ENCODE measurements at regions not wholly inside any gene's neighbourhood (a gene's known extent, or its start where the extent isn't known, plus 50 kb on each side); places are given as distances from the start of the nearest gene placed in this dataset.

GRCh38 chr2:144595279-144595678 is 75.4 kb upstream of the ZEB2 start:
- Mint-ChIP-seq H3K4me1 (no peaks in the 10 kb centered on the region), H3K9me3 (peaks cover 6% of the 10 kb centered on the region), H3K4me3 (no peak overlapping the region), H3K27ac (no peak overlapping the region), H3K36me3 (no peaks in the 10 kb centered on the region), H3K27me3 (peaks cover 4% of the 10 kb centered on the region)

GRCh38 chr2:144593803-144594202 is 73.9 kb upstream of the ZEB2 start:
- Mint-ChIP-seq H3K9me3 (peaks cover 6% of the 10 kb centered on the region), H3K27ac (no peak overlapping the region), H3K4me3 (no peak overlapping the region), H3K4me1 (no peaks in the 10 kb centered on the region), H3K27me3 (peaks cover 5% of the 10 kb centered on the region), H3K36me3 (no peaks in the 10 kb centered on the region)

GRCh38 chr2:144592500-144593256 is 72.8 kb upstream of the ZEB2 start:
- H3K27me3 Mint-ChIP-seq = peaks cover 2% of the 10 kb centered on the region
- H3K4me3 Mint-ChIP-seq = no peak overlapping the region
- H3K36me3 Mint-ChIP-seq = no peaks in the 10 kb centered on the region
- no peak overlapping the region for H3K27ac Mint-ChIP-seq
- H3K4me1 Mint-ChIP-seq = no peaks in the 10 kb centered on the region
- peaks cover 2% of the 10 kb centered on the region for H3K9me3 Mint-ChIP-seq

GRCh38 chr2:144587306-144587705 is 67.4 kb upstream of the ZEB2 start:
- Mint-ChIP-seq H3K27me3 (peaks cover 4% of the 10 kb centered on the region), H3K4me3 (no peak overlapping the region), H3K9me3 (no peaks in the 10 kb centered on the region), H3K27ac (no peak overlapping the region), H3K4me1 (peaks cover 9% of the 10 kb centered on the region), H3K36me3 (no peaks in the 10 kb centered on the region)

GRCh38 chr2:144586476-144586875 is 66.6 kb upstream of the ZEB2 start:
- H3K4me1 Mint-ChIP-seq = peaks cover 9% of the 10 kb centered on the region
- H3K27ac Mint-ChIP-seq = no peak overlapping the region
- H3K36me3 Mint-ChIP-seq = no peaks in the 10 kb centered on the region
- peaks cover 5% of the 10 kb centered on the region for H3K27me3 Mint-ChIP-seq
- no peak overlapping the region for H3K4me3 Mint-ChIP-seq
- H3K9me3 Mint-ChIP-seq = no peaks in the 10 kb centered on the region

- Mint-ChIP-seq H3K36me3 (no peaks in the 10 kb centered on the region), H3K4me3 (no peak overlapping the region), H3K27me3 (peaks cover 4% of the 10 kb centered on the region), H3K9me3 (no peaks in the 10 kb centered on the region), H3K4me1 (peaks cover 9% of the 10 kb centered on the region), H3K27ac (no peak overlapping the region)
Observed at GRCh38 chr2:144583741-144584453, 64.0 kb upstream of the ZEB2 start.

- H3K36me3 Mint-ChIP-seq = no peaks in the 10 kb centered on the region
Observed at GRCh38 chr2:144583381-144583729, 63.4 kb upstream of the ZEB2 start.

GRCh38 chr2:144582651-144583380 is 62.9 kb upstream of the ZEB2 start:
- Mint-ChIP-seq H3K27ac (no peak overlapping the region), H3K27me3 (peaks cover 4% of the 10 kb centered on the region), H3K4me1 (peaks cover 9% of the 10 kb centered on the region), H3K9me3 (no peaks in the 10 kb centered on the region), H3K4me3 (peak overlapping the region; percentile 9), H3K36me3 (no peaks in the 10 kb centered on the region)

More at GRCh38 chr2:144583381-144583729, 63.4 kb upstream of the ZEB2 start:
- peaks cover 4% of the 10 kb centered on the region for H3K27me3 Mint-ChIP-seq
- no peaks in the 10 kb centered on the region for H3K9me3 Mint-ChIP-seq
- no peak overlapping the region for H3K4me3 Mint-ChIP-seq
- peaks cover 9% of the 10 kb centered on the region for H3K4me1 Mint-ChIP-seq
- H3K27ac Mint-ChIP-seq = no peak overlapping the region

- Mint-ChIP-seq H3K27me3 (peaks cover 3% of the 10 kb centered on the region), H3K9me3 (no peaks in the 10 kb centered on the region), H3K4me1 (peaks cover 9% of the 10 kb centered on the region), H3K27ac (no peak overlapping the region), H3K4me3 (no peak overlapping the region), H3K36me3 (no peaks in the 10 kb centered on the region)
Observed at GRCh38 chr2:144580521-144581161, 60.7 kb upstream of the ZEB2 start.

- Mint-ChIP-seq H3K9me3 (no peaks in the 10 kb centered on the region), H3K27me3 (peaks cover 3% of the 10 kb centered on the region), H3K4me1 (peaks cover 9% of the 10 kb centered on the region), H3K36me3 (no peaks in the 10 kb centered on the region), H3K27ac (no peak overlapping the region), H3K4me3 (no peak overlapping the region)
Observed at GRCh38 chr2:144579556-144579955, 59.6 kb upstream of the ZEB2 start.

GRCh38 chr2:144578099-144578498 is 58.2 kb upstream of the ZEB2 start:
- Mint-ChIP-seq H3K9me3 (no peaks in the 10 kb centered on the region), H3K4me1 (peaks cover 4% of the 10 kb centered on the region), H3K4me3 (no peak overlapping the region), H3K27me3 (peaks cover 3% of the 10 kb centered on the region), H3K36me3 (no peaks in the 10 kb centered on the region), H3K27ac (no peak overlapping the region)

- no peak overlapping the region for H3K27ac Mint-ChIP-seq
- H3K27me3 Mint-ChIP-seq = peaks cover 1% of the 10 kb centered on the region
- no peak overlapping the region for H3K4me3 Mint-ChIP-seq
- no peaks in the 10 kb centered on the region for H3K9me3 Mint-ChIP-seq
- no peaks in the 10 kb centered on the region for H3K36me3 Mint-ChIP-seq
- H3K4me1 Mint-ChIP-seq = no peaks in the 10 kb centered on the region
Observed at GRCh38 chr2:144572977-144573376, 53.1 kb upstream of the ZEB2 start.

- H3K4me1 Mint-ChIP-seq = no peaks in the 10 kb centered on the region
- no peak overlapping the region for H3K4me3 Mint-ChIP-seq
- H3K36me3 Mint-ChIP-seq = no peaks in the 10 kb centered on the region
- H3K9me3 Mint-ChIP-seq = no peaks in the 10 kb centered on the region
- H3K27ac Mint-ChIP-seq = no peak overlapping the region
- no peaks in the 10 kb centered on the region for H3K27me3 Mint-ChIP-seq
Observed at GRCh38 chr2:144571770-144572169, 51.9 kb upstream of the ZEB2 start.

- no peak overlapping the region for H3K27ac Mint-ChIP-seq
Observed at GRCh38 chr2:144570566-144570965, 50.6 kb upstream of the ZEB2 start.

More at GRCh38 chr2:144570566-144570965, 50.6 kb upstream of the ZEB2 start:
- H3K4me3 Mint-ChIP-seq = no peak overlapping the region
- no peaks in the 10 kb centered on the region for H3K27me3 Mint-ChIP-seq
- H3K4me1 Mint-ChIP-seq = no peaks in the 10 kb centered on the region
- no peaks in the 10 kb centered on the region for H3K9me3 Mint-ChIP-seq
- H3K36me3 Mint-ChIP-seq = no peaks in the 10 kb centered on the region

Measured in activated naive CD4-positive, alpha-beta T cell treated with anti-CD3 and anti-CD28 coated beads, Interleukin-2, amount 50 U/mL, for 24 hours (primary cell).